DND-41 (cell line): ENCODE measurements at regions not wholly inside any gene's neighbourhood (a gene's known extent, or its start where the extent isn't known, plus 50 kb on each side); places are given as distances from the start of the nearest gene placed in this dataset.

Experiments used
- ATAC-seq: fragments of 200-7000 bp; cut with Tn5 transposase; 3 replicates; pipeline ENCODE4 v1.9.1; 2021; ENCODE audit warnings: low read depth; ENCODE audit not compliant: insufficient read depth
- DNase-seq: peaks from one replicate; pipeline ENCODE4 v3.0.0-alpha.2; 2020
- H2AFZ ChIP-seq: 2 replicates; pipeline ENCODE4 v1.6.0; 2012; ENCODE audit warnings: low read depth, low read length
- H3K27ac ChIP-seq: 2 replicates; pipeline ENCODE4 v1.5.1; 2012; ENCODE audit warnings: low read length, inconsistent platforms
- H3K27me3 ChIP-seq: fragments of 200-600 bp; sonication (generic); 2 replicates; pipeline ENCODE4 v1.6.0; 2012; ENCODE audit warnings: low read length, mild to moderate bottlenecking, inconsistent platforms; ENCODE audit not compliant: insufficient read depth, poor library complexity
- H3K36me3 ChIP-seq: 2 replicates; pipeline ENCODE4 v1.5.1; 2012; ENCODE audit warnings: low read length, inconsistent platforms; ENCODE audit not compliant: insufficient read depth
- H3K4me1 ChIP-seq: 2 replicates; pipeline ENCODE4 v1.5.1; 2012; ENCODE audit warnings: mild to moderate bottlenecking, low read length; ENCODE audit not compliant: insufficient read depth
- H3K4me2 ChIP-seq: 2 replicates; pipeline ENCODE4 v1.6.0; 2012; ENCODE audit warnings: mild to moderate bottlenecking, moderate library complexity, low read length, inconsistent platforms; ENCODE audit not compliant: insufficient read depth
- H3K4me3 ChIP-seq, 2 experiments: fragments of 200-600 bp in 1 of 2; shearing (Covaris generic) in 1 of 2; 2 replicates each; pipeline ENCODE4 v1.5.1; 2012 to 2016; ENCODE audit warnings: inconsistent platforms in 2 of 2, low read length in 2 of 2, mild to moderate bottlenecking in 2 of 2, low read depth in 1 of 2, moderate library complexity in 1 of 2
- H3K79me2 ChIP-seq: 2 replicates; pipeline ENCODE4 v1.6.0; 2012; ENCODE audit warnings: low read length, inconsistent platforms; ENCODE audit not compliant: insufficient read depth
- H3K9ac ChIP-seq: 2 replicates; pipeline ENCODE4 v1.6.0; 2012; ENCODE audit warnings: low read depth, mild to moderate bottlenecking, inconsistent platforms, low read length, moderate library complexity
- H3K9me3 ChIP-seq: 2 replicates; pipeline ENCODE4 v1.5.1; 2012; ENCODE audit warnings: low read length, moderate library complexity, mild to moderate bottlenecking, inconsistent platforms; ENCODE audit not compliant: insufficient read depth, severe bottlenecking
- H4K20me1 ChIP-seq: 2 replicates; pipeline ENCODE4 v1.6.0; 2012; ENCODE audit warnings: low read length; ENCODE audit not compliant: insufficient read depth
- EZH2 ChIP-seq: IDR thresholded peaks from 3 replicates; pipeline ENCODE4 v1.6.1; 2012; ENCODE audit warnings: borderline replicate concordance, low read depth, mild to moderate bottlenecking, moderate library complexity, low read length, inconsistent platforms; ENCODE audit not compliant: severe bottlenecking
- TF ChIP-seq, protein P1 (sequence below): IDR thresholded peaks from 2 replicates; pipeline ENCODE4 v1.5.1; 2012; ENCODE audit warnings: borderline replicate concordance, low read length, moderate library complexity, mild to moderate bottlenecking; ENCODE audit not compliant: poor library complexity, severe bottlenecking; ENCODE audit errors: extremely low read depth

DNA sequence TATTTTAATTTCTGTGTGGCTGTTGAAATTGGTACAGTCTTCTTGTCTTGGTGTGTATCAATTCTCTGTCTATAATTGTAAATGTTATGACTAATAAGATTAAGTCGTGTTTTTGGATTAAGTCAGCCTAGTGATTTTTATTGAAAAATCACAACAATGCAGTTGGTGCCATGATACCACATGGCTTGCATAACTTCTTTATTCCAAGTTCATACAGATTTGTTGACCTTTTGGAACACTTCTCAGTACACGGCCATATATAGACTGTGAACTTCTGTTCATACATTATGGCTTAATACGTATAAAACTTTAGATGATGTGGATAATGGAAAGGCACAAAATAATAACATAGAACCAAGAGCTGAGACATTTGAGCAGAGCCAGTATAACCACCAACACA lies 121.2 kb upstream of the NAALADL2 start:
- ATAC-seq = no peak
- DNase-seq = no peak
- H3K27ac ChIP-seq = no peak overlapping the region
- no peaks in the 10 kb centered on the region for H3K36me3 ChIP-seq
- H3K4me3 ChIP-seq = no peak overlapping the region
- H2AFZ ChIP-seq = no peak overlapping the region
- H3K79me2 ChIP-seq = no peaks in the 10 kb centered on the region
- no peaks in the 10 kb centered on the region for H3K27me3 ChIP-seq
- H4K20me1 ChIP-seq = no peaks in the 10 kb centered on the region
- no peak overlapping the region for H3K9ac ChIP-seq
- no peak overlapping the region for H3K4me2 ChIP-seq
- H3K4me1 ChIP-seq = no peaks in the 10 kb centered on the region
- TF ChIP-seq, protein P1, sequence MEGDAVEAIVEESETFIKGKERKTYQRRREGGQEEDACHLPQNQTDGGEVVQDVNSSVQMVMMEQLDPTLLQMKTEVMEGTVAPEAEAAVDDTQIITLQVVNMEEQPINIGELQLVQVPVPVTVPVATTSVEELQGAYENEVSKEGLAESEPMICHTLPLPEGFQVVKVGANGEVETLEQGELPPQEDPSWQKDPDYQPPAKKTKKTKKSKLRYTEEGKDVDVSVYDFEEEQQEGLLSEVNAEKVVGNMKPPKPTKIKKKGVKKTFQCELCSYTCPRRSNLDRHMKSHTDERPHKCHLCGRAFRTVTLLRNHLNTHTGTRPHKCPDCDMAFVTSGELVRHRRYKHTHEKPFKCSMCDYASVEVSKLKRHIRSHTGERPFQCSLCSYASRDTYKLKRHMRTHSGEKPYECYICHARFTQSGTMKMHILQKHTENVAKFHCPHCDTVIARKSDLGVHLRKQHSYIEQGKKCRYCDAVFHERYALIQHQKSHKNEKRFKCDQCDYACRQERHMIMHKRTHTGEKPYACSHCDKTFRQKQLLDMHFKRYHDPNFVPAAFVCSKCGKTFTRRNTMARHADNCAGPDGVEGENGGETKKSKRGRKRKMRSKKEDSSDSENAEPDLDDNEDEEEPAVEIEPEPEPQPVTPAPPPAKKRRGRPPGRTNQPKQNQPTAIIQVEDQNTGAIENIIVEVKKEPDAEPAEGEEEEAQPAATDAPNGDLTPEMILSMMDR = no peak
- no peak for TF ChIP-seq EZH2
- H3K9me3 ChIP-seq = peaks cover 14% of the 10 kb centered on the region

DNA sequence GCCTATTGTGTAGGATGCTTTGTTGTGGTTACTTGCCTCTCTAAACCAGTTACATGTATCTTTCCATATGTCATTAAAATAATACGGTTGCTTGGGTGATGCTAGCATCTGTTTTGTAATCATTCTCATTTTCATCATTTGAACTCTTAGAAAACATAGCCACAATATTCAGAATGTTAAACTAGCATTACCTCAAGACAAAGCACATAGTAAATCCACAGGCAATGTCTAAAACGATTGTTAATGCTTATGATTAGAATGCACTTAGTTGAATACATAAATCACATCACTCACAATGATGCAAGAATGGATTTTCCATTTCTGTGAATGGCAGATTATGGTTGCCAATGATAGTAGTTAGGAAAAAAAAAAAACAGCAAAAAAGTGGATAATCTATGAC lies 110.0 kb upstream of the NAALADL2 start:
- DNase-seq (no peak), ATAC-seq (no peak)
- no peak overlapping the region for H3K9ac ChIP-seq
- H2AFZ ChIP-seq = no peak overlapping the region
- H3K4me3 ChIP-seq = no peak overlapping the region
- no peaks in the 10 kb centered on the region for H3K79me2 ChIP-seq
- no peak overlapping the region for H3K27ac ChIP-seq
- H3K4me2 ChIP-seq = no peak overlapping the region
- H3K9me3 ChIP-seq = no peaks in the 10 kb centered on the region
- H3K27me3 ChIP-seq = no peaks in the 10 kb centered on the region
- no peaks in the 10 kb centered on the region for H4K20me1 ChIP-seq
- H3K36me3 ChIP-seq = no peaks in the 10 kb centered on the region
- no peaks in the 10 kb centered on the region for H3K4me1 ChIP-seq
- no peak for TF ChIP-seq EZH2
- TF ChIP-seq, protein P1 = no peak

DNA sequence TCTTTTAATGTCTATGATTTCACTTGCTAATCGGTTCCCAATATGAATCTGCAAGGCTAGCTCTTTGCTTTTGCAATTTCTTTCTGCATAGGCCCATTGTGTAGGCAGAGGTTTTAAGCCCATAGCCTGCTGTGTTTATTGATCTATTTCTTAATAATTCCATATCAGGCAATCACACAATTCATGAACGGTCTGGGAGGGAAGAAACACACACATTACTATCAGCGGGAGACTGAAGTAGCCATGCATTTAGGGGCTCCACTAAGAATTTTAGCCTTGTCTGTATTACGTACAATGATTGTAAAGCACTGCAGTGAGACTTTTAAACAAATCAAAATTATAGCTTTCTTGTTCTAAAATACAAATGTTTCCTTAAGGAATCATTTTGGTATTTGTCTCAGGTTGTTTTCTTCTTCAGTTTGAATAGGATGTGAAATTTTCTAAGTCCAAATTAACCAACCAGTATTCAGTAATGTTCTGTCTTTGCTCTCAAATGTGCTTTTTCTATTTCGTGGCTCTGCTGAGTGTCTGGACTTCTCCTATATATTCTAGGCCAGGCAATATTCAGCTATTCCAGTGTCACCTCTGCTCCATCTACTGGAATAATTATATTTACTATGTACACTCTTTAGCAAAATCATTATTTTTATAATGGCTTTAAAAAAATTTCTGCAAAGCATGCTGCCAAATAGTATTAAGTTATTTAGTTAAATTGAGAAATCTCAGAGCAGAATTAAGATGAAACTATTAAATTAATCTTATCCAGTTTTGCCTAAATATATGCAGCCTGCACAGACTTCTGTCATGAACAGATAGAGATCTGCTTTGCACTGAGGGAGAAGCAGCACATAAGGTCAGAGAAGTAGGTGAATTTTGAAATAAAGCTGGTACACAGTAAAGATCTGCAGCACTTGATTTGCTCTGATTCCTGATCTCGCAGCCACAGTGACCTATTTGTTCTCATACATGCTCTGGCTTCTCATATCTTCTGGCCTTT lies 103.0 kb upstream of the NAALADL2 start:
- Histone ChIP-seq H3K27me3 (no peaks in the 10 kb centered on the region), H3K36me3 (no peaks in the 10 kb centered on the region), H3K9ac (no peak overlapping the region), H3K27ac (no peak overlapping the region), H3K9me3 (no peaks in the 10 kb centered on the region), H3K4me2 (no peak overlapping the region), H3K79me2 (no peaks in the 10 kb centered on the region), H3K4me1 (no peaks in the 10 kb centered on the region), H4K20me1 (no peaks in the 10 kb centered on the region), H2AFZ (no peak overlapping the region), H3K4me3 (no peak overlapping the region)
- no peak for TF ChIP-seq EZH2
- TF ChIP-seq, protein P1 = no peak
- ATAC-seq (no peak), DNase-seq (no peak)
